Mucosa of stomach (tissue), 1 donor: ENCODE measurements at regions not wholly inside any gene's neighbourhood (a gene's known extent, or its start where the extent isn't known, plus 50 kb on each side); places are given as distances from the start of the nearest gene placed in this dataset.

Source experiments
- H3K27me3 ChIP-seq: one replicate; pipeline ENCODE4 v1.7.0; 2013; ENCODE audit warnings: mild to moderate bottlenecking, low read length; ENCODE audit not compliant: control insufficient read depth, insufficient read depth
- H3K36me3 ChIP-seq: one replicate; pipeline ENCODE4 v1.7.0; 2013; ENCODE audit warnings: low read length; ENCODE audit not compliant: control insufficient read depth, insufficient read depth
- H3K4me1 ChIP-seq: one replicate; pipeline ENCODE4 v1.7.0; 2013; ENCODE audit warnings: mild to moderate bottlenecking, low read length; ENCODE audit not compliant: control insufficient read depth, insufficient read depth
- H3K4me3 ChIP-seq: one replicate; pipeline ENCODE4 v1.7.0; 2013; ENCODE audit warnings: low read length
- H3K9ac ChIP-seq: one replicate; pipeline ENCODE4 v1.7.0; 2013; ENCODE audit warnings: mild to moderate bottlenecking, low read length, moderate library complexity
- H3K9me3 ChIP-seq: one replicate; pipeline ENCODE4 v1.7.0; 2013; ENCODE audit warnings: mild to moderate bottlenecking, low read length, moderate library complexity; ENCODE audit not compliant: control insufficient read depth
- donor health status: Pancreatic carcinoma.

DNA sequence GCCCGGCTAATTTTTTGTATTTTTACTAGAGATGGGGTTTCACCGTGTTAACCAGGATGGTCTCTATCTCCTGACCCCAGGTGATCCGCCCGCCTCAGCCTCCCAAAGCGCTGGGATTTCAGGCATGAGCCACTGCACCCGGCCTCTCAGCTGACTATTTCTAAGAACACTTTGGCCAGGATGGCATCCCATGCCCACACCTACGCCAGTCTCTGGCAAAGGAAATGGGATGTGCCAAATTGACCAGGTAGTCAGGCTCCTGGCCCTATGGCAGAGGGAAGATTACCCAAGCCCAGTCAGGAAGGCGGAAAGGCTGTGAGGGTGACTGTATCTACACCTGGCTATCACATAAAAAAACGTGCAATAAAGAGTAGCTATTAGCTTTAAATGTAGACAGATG, 94.1 kb upstream of the DUSP5 start:
- no peak overlapping the region for H3K4me3 ChIP-seq
- H3K9ac ChIP-seq = no peak overlapping the region
- H3K27me3 ChIP-seq = no peaks in the 10 kb centered on the region
- no peaks in the 10 kb centered on the region for H3K9me3 ChIP-seq
- peaks cover 30% of the 10 kb centered on the region for H3K4me1 ChIP-seq
- H3K36me3 ChIP-seq = no peaks in the 10 kb centered on the region

GRCh38 chr10:110404413-110404812, 93.3 kb upstream of the DUSP5 start:
- Histone ChIP-seq H3K9me3 (no peaks in the 10 kb centered on the region), H3K9ac (no peak overlapping the region), H3K27me3 (no peaks in the 10 kb centered on the region), H3K36me3 (no peaks in the 10 kb centered on the region), H3K4me3 (no peak overlapping the region), H3K4me1 (peaks cover 30% of the 10 kb centered on the region)

DNA sequence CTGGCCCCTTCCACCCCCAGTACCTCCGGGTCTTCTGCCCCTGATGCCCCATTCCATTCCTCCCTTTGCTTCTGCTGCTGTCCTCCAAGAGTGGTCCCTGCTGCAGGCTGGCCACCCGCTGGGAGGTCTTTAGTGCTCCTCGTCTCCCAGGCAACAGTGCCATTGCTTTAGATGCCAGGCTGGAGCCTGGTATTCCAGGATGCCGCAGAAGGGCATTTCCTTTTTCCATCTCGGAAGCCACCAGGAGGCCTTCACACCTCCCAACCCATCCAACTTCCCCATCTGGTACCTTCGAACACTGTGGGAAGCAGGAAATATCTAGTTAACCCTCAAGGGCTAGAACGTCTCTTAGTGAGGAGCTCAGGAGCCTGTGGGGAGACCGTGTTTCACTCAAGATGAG, 92.9 kb upstream of the DUSP5 start:
- Histone ChIP-seq H3K36me3 (no peaks in the 10 kb centered on the region), H3K9me3 (no peaks in the 10 kb centered on the region), H3K4me3 (no peak overlapping the region), H3K9ac (no peak overlapping the region), H3K4me1 (peaks cover 31% of the 10 kb centered on the region), H3K27me3 (no peaks in the 10 kb centered on the region)

DNA sequence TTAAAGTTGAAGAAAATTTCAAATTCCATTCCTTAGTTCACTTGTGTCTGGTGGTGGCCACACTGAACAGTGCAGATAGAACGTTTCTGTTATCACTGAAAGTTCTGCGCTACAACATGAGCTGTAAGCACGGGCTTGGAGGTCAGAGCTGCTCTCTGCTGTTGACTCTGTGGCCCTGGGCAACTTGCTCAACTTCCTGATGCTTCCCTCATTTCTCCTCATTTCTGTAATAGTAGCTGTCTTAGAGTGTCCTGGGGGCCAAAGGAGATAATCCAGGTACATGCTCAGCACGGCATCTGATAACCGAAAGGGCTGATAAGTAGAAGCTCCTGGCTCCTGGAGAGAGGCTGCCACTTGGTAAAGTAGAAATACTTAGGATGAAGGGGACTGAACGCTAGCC, 92.3 kb upstream of the DUSP5 start:
- H3K4me3 ChIP-seq = no peak overlapping the region
- peaks cover 31% of the 10 kb centered on the region for H3K4me1 ChIP-seq
- no peaks in the 10 kb centered on the region for H3K27me3 ChIP-seq
- H3K9me3 ChIP-seq = no peaks in the 10 kb centered on the region
- H3K36me3 ChIP-seq = no peaks in the 10 kb centered on the region
- H3K9ac ChIP-seq = no peak overlapping the region

DNA sequence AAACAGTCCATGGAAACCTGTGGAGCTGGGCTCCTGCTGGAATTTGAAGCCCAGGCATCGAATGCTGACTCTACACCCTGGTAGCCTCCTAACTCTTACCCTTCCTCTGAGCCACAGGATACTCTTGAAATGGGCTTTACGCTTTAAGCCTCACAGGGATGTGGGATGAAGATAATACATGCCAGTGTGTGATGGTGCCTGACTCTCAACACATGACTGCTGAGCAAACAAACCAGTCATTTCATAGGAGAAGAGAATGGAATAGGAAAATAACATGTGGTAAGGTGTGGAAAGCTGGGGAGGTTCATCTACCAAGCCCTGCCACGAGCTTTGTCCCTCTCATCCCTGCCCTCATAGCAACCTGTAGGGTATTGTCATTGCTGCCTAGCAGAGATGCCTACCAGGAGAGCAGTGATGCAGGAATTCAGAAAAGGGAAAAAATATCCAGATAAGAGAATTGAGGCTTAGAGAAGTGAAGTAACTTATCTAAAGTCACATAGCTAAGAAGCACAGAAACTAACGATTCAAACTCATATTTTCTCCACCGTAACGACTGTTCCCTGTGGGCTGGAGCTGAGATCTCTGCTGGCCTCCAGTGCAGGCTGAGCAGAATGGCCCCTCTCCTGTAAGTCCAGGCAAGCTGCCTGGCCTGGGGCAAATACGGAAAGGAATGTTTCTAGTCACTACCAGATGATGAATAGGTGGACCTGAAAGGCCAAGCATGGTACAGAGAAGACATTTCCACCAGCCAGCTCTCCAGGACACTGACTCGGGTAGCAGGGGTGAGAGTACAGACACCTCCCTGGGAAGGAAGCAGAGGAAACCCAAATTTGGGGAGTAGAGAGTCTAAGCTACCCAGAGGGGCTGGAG, 90.2 kb upstream of the DUSP5 start:
- H3K9ac ChIP-seq = no peak overlapping the region
- no peaks in the 10 kb centered on the region for H3K36me3 ChIP-seq
- peaks cover 42% of the 10 kb centered on the region for H3K4me1 ChIP-seq
- no peak overlapping the region for H3K4me3 ChIP-seq
- H3K9me3 ChIP-seq = no peaks in the 10 kb centered on the region
- H3K27me3 ChIP-seq = no peaks in the 10 kb centered on the region

- Histone ChIP-seq H3K4me3 (no peak overlapping the region), H3K27me3 (no peaks in the 10 kb centered on the region), H3K9me3 (no peaks in the 10 kb centered on the region), H3K36me3 (no peaks in the 10 kb centered on the region), H3K4me1 (peaks cover 42% of the 10 kb centered on the region), H3K9ac (no peak overlapping the region)
Measured at GRCh38 chr10:110408203-110408871, 89.4 kb upstream of the DUSP5 start.

- H3K4me1 ChIP-seq = peaks cover 44% of the 10 kb centered on the region
- no peaks in the 10 kb centered on the region for H3K9me3 ChIP-seq
- H3K4me3 ChIP-seq = no peak overlapping the region
- H3K9ac ChIP-seq = no peak overlapping the region
- no peaks in the 10 kb centered on the region for H3K27me3 ChIP-seq
- no peaks in the 10 kb centered on the region for H3K36me3 ChIP-seq
Measured at GRCh38 chr10:110408943-110409342, 88.8 kb upstream of the DUSP5 start.

GRCh38 chr10:110409488-110409887, 88.2 kb upstream of the DUSP5 start:
- no peaks in the 10 kb centered on the region for H3K9me3 ChIP-seq
- peaks cover 49% of the 10 kb centered on the region for H3K4me1 ChIP-seq
- no peaks in the 10 kb centered on the region for H3K36me3 ChIP-seq
- no peaks in the 10 kb centered on the region for H3K27me3 ChIP-seq
- no peak overlapping the region for H3K9ac ChIP-seq
- no peak overlapping the region for H3K4me3 ChIP-seq

GRCh38 chr10:110409926-110410325, 87.8 kb upstream of the DUSP5 start:
- Histone ChIP-seq H3K36me3 (no peaks in the 10 kb centered on the region), H3K4me3 (no peak overlapping the region), H3K9ac (peak overlapping the region; percentile 25), H3K27me3 (no peaks in the 10 kb centered on the region), H3K9me3 (no peaks in the 10 kb centered on the region), H3K4me1 (peaks cover 53% of the 10 kb centered on the region)

DNA sequence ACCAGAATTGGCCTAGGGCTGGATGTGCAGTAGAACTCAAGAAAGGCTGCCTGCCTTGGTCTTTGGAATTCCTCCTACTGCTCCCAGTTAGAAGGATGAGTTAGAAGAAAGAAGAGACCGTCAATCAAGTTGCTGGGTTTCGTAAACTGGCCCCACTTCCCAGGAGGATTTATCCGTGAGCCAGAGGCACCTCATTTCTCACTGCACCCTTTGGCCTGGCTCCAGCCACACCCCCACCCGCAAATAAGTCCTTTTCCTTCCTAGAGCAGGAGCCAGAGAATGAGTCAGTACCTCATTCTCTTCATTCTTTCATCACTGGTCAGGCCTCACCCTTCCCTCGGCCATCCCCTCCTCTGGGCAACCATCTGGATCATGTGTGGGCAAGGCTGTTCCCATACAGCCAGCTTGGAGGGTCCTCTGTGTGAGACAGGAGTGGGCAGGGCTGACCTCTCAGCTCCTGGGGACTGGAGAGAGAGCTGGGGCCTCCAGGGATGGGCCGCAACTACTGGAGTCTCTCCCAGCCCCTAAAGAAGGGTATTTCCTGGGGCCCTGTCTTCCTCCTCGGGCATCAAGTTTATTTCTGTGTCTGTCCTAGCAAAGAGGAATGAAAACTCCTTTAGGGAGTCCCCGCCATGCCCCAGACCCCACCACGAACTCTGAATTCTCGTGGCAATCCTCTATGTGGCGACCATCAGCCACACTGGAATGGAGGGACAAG, 87.2 kb upstream of the DUSP5 start:
- H3K36me3 ChIP-seq = no peaks in the 10 kb centered on the region
- H3K27me3 ChIP-seq = no peaks in the 10 kb centered on the region
- H3K4me1 ChIP-seq = peaks cover 59% of the 10 kb centered on the region
- H3K4me3 ChIP-seq = no peak overlapping the region
- H3K9ac ChIP-seq = peak overlapping the region; percentile 25
- H3K9me3 ChIP-seq = no peaks in the 10 kb centered on the region

DNA sequence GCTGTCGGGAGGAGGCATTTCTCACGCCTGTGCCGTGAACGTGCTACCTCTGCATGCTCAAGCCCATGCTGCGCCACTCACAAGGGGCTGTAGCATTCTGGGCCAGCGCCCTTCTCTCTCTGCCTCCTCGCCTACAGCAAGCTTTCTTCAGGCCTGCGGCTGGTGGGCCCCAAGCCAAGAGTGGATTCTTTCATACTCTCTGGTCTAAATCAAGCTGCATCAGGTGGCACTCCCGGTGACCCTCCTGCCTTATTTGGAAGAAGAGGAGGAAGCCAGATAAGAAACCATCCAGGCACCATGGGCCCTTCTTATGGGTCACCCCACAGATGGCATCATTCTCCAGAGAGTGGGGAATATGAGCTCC, 86.7 kb upstream of the DUSP5 start:
- Histone ChIP-seq H3K9ac (no peak overlapping the region), H3K36me3 (no peaks in the 10 kb centered on the region), H3K9me3 (no peaks in the 10 kb centered on the region), H3K4me1 (peaks cover 63% of the 10 kb centered on the region), H3K27me3 (no peaks in the 10 kb centered on the region), H3K4me3 (no peak overlapping the region)
